Aorta (tissue), 5 donors: ENCODE measurements at regions not wholly inside any gene's neighbourhood (a gene's known extent, or its start where the extent isn't known, plus 50 kb on each side); places are given as distances from the start of the nearest gene placed in this dataset.

ENCODE experiments used
- ATAC-seq: fragments of 200-7000 bp; cut with Tn5 transposase; one replicate; pipeline ENCODE4 v1.9.1; 2022; ENCODE audit warnings: moderate library complexity; ENCODE audit not compliant: low FRiP score
- DNase-seq, 2 donors: peaks; one replicate each; pipeline ENCODE4 v3.0.0-alpha.2; 2020
- H3K27ac ChIP-seq, 2 donors: one replicate each; pipeline ENCODE4 v1.5.1; 2013; ENCODE audit warnings: low read length in 2 of 2, mild to moderate bottlenecking in 2 of 2, moderate library complexity in 2 of 2, control low read depth in 1 of 2, inconsistent platforms in 1 of 2, low read depth in 1 of 2
- H3K27me3 ChIP-seq, 2 donors: one replicate each; pipeline ENCODE4 v1.6.1; 2013; ENCODE audit warnings: control low read depth in 1 of 2, low read length in 1 of 2, mild to moderate bottlenecking in 1 of 2, moderate library complexity in 1 of 2; ENCODE audit not compliant: insufficient read depth in 2 of 2, control insufficient read depth in 1 of 2
- H3K36me3 ChIP-seq, 2 donors: one replicate each; pipeline ENCODE4 v1.6.1; 2013; ENCODE audit warnings: control low read depth in 1 of 2, low read length in 1 of 2, mild to moderate bottlenecking in 1 of 2; ENCODE audit not compliant: insufficient read depth in 2 of 2, control insufficient read depth in 1 of 2
- H3K4me1 ChIP-seq, 2 donors: one replicate each; pipeline ENCODE4 v1.6.1; 2013; ENCODE audit warnings: low read length in 2 of 2, control low read depth in 1 of 2, mild to moderate bottlenecking in 1 of 2, moderate library complexity in 1 of 2; ENCODE audit not compliant: insufficient read depth in 2 of 2, control insufficient read depth in 1 of 2
- H3K4me3 ChIP-seq, 2 donors: one replicate each; pipeline ENCODE4 v1.5.1; 2013; ENCODE audit warnings: low read length in 2 of 2, control low read depth in 1 of 2, mild to moderate bottlenecking in 1 of 2
- H3K9me3 ChIP-seq: one replicate; pipeline ENCODE4 v1.6.1; 2013; ENCODE audit warnings: mild to moderate bottlenecking, low read length; ENCODE audit not compliant: control insufficient read depth
- WGBS, 2 donors: extraction: QIAGEN DNeasy Blood & Tissue Kit; methylation state at CpG; one replicate each; pipeline ENCODE4 v1.1.7; 2013; 5-methylcytosine and 5-hydroxymethylcytosine counted together
- intact Hi-C, 2 donors: fragments of 100-400 bp; cut with DNase I; formaldehyde crosslinking; loops; one replicate each; pipeline versions ENCODE4 v1.14.2 to v1.15.0; 2022
- donor health status: healthy with polysubstance abuse.
- donor health status: Bipolar disorder and iron deficiency.
- donor health status: DM: no; HTN: no; CAD: no.
- donor health status: DM: no; HTN: no; CAD: no.
- donor health status: DM: yes; HTN: yes; CAD: no.

GRCh38 chr22:49525360-49525759 lies 302.3 kb downstream of the BRD1 start:
- Histone ChIP-seq H3K27ac (no peak overlapping the region), H3K4me3 (no peak overlapping the region), H3K36me3 (no peaks in the 10 kb centered on the region), H3K27me3 (no peaks in the 10 kb centered on the region), H3K4me1 (no peaks in the 10 kb centered on the region), H3K9me3 (peaks cover 2% of the 10 kb centered on the region)
- intact Hi-C loops, result no loop called here
- ATAC-seq, result no peak
- 41 to 52% methylated on average over 9 of the region's 9 CpGs for WGBS, 2 donors
- DNase-seq, result no peak

- intact Hi-C loops, result no loop called here
- no peaks in the 10 kb centered on the region for H3K4me1 ChIP-seq
- peaks cover 2% of the 10 kb centered on the region for H3K9me3 ChIP-seq
- ATAC-seq (no peak), DNase-seq (no peak)
- 44 to 46% methylated on average over 5 of the region's 5 CpGs for WGBS, 2 donors
- H3K36me3 ChIP-seq, result no peaks in the 10 kb centered on the region
- no peak overlapping the region for H3K27ac ChIP-seq
- no peak overlapping the region for H3K4me3 ChIP-seq
- no peaks in the 10 kb centered on the region for H3K27me3 ChIP-seq
Measured at GRCh38 chr22:49524362-49524761, 303.3 kb downstream of the BRD1 start.

- Histone ChIP-seq H3K36me3 (no peaks in the 10 kb centered on the region), H3K27me3 (no peaks in the 10 kb centered on the region), H3K27ac (no peak overlapping the region), H3K9me3 (peaks cover 2% of the 10 kb centered on the region), H3K4me3 (no peak overlapping the region), H3K4me1 (no peaks in the 10 kb centered on the region)
- 49 to 53% methylated on average over 12 to 15 of the region's 15 CpGs for WGBS, 2 donors
- DNase-seq (no peak), ATAC-seq (no peak)
- intact Hi-C loops, result no loop called here
Measured at GRCh38 chr22:49523374-49524008, 304.2 kb downstream of the BRD1 start.

- H3K9me3 ChIP-seq, result peaks cover 2% of the 10 kb centered on the region
- H3K4me3 ChIP-seq, result no peak overlapping the region
- intact Hi-C loops, result no loop called here
- 79 to 83% methylated on average over 10 of the region's 10 CpGs for WGBS, 2 donors
- no peaks in the 10 kb centered on the region for H3K36me3 ChIP-seq
- no peaks in the 10 kb centered on the region for H3K4me1 ChIP-seq
- DNase-seq (no peak), ATAC-seq (no peak)
- H3K27me3 ChIP-seq, result no peaks in the 10 kb centered on the region
- H3K27ac ChIP-seq, result no peak overlapping the region
Measured at GRCh38 chr22:49522582-49523373, 304.9 kb downstream of the BRD1 start.

GRCh38 chr22:49521787-49522224 lies 305.9 kb downstream of the BRD1 start:
- intact Hi-C loops, result no loop called here
- 65 to 68% methylated on average over 6 of the region's 6 CpGs for WGBS, 2 donors
- ATAC-seq (no peak), DNase-seq (no peak)
- H3K27ac ChIP-seq, result no peak overlapping the region
- no peaks in the 10 kb centered on the region for H3K36me3 ChIP-seq
- no peaks in the 10 kb centered on the region for H3K27me3 ChIP-seq
- H3K4me1 ChIP-seq, result no peaks in the 10 kb centered on the region
- H3K4me3 ChIP-seq, result no peak overlapping the region
- peaks cover 2% of the 10 kb centered on the region for H3K9me3 ChIP-seq

- intact Hi-C loops, result no loop called here
- no peaks in the 10 kb centered on the region for H3K27me3 ChIP-seq
- 22 to 32% methylated on average over 18 of the region's 18 CpGs for WGBS, 2 donors
- H3K27ac ChIP-seq, result no peak overlapping the region
- ATAC-seq (no peak), DNase-seq (no peak)
- peaks cover 2% of the 10 kb centered on the region for H3K9me3 ChIP-seq
- no peaks in the 10 kb centered on the region for H3K36me3 ChIP-seq
- no peaks in the 10 kb centered on the region for H3K4me1 ChIP-seq
- H3K4me3 ChIP-seq, result no peak overlapping the region
Measured at GRCh38 chr22:49519117-49519737, 308.4 kb downstream of the BRD1 start.

- no peak for ATAC-seq
- Histone ChIP-seq H3K36me3 (no peaks in the 10 kb centered on the region), H3K4me3 (no peak overlapping the region), H3K27ac (no peak overlapping the region), H3K27me3 (no peaks in the 10 kb centered on the region), H3K4me1 (no peaks in the 10 kb centered on the region), H3K9me3 (peaks cover 2% of the 10 kb centered on the region)
- intact Hi-C loops, result no loop called here
- WGBS, 2 donors, result 45 to 49% methylated on average over 21 to 22 of the region's 22 CpGs
- no peak for DNase-seq
Measured at GRCh38 chr22:49518436-49518970, 309.2 kb downstream of the BRD1 start.

GRCh38 chr22:49517667-49518185 lies 309.9 kb downstream of the BRD1 start:
- Histone ChIP-seq H3K27me3 (no peaks in the 10 kb centered on the region), H3K27ac (no peak overlapping the region), H3K36me3 (no peaks in the 10 kb centered on the region), H3K9me3 (peaks cover 2% of the 10 kb centered on the region), H3K4me1 (no peaks in the 10 kb centered on the region), H3K4me3 (no peak overlapping the region)
- intact Hi-C loops, result no loop called here
- no peak for ATAC-seq
- DNase-seq, result no peak
- WGBS, 2 donors, result 79 to 83% methylated on average over 23 of the region's 23 CpGs
